GM21825 (cell line): ENCODE measurements at regions not wholly inside any gene's neighbourhood (a gene's known extent, or its start where the extent isn't known, plus 50 kb on each side); places are given as distances from the start of the nearest gene placed in this dataset.

ENCODE experiments used
- ATAC-seq: cut with Tn5 transposase; IDR thresholded peaks from one replicate; pipeline ENCODE4 v1.9.1; 2021; ENCODE audit warnings: mild to moderate bottlenecking, moderate library complexity; ENCODE audit not compliant: unreplicated experiment

DNA sequence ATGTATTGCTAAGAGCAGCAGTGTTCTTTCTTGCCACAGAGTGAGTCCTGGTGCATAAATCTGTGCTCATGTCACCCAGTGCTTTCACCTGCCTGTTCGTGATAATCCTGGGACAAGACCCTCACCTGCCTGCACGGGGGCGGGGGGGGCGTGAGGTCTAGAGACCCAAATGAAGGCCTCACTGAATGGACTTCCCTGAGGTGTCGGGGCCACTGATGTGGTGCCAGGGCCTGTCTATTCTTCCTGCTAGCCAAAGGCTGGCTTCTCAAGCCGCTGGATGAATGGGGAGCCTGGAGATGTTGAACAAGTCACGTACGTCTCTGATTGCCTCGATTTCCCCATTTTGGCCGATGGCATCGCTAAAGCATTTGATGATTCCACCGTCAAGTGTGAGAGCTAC is 118.8 kb upstream of the IRF2BP2 start:
- ATAC-seq = no peak

GRCh38 chr1:234727018-234727940 is 117.3 kb upstream of the IRF2BP2 start:
- no peak for ATAC-seq

GRCh38 chr1:234726359-234726943 is 116.5 kb upstream of the IRF2BP2 start:
- ATAC-seq = no peak

DNA sequence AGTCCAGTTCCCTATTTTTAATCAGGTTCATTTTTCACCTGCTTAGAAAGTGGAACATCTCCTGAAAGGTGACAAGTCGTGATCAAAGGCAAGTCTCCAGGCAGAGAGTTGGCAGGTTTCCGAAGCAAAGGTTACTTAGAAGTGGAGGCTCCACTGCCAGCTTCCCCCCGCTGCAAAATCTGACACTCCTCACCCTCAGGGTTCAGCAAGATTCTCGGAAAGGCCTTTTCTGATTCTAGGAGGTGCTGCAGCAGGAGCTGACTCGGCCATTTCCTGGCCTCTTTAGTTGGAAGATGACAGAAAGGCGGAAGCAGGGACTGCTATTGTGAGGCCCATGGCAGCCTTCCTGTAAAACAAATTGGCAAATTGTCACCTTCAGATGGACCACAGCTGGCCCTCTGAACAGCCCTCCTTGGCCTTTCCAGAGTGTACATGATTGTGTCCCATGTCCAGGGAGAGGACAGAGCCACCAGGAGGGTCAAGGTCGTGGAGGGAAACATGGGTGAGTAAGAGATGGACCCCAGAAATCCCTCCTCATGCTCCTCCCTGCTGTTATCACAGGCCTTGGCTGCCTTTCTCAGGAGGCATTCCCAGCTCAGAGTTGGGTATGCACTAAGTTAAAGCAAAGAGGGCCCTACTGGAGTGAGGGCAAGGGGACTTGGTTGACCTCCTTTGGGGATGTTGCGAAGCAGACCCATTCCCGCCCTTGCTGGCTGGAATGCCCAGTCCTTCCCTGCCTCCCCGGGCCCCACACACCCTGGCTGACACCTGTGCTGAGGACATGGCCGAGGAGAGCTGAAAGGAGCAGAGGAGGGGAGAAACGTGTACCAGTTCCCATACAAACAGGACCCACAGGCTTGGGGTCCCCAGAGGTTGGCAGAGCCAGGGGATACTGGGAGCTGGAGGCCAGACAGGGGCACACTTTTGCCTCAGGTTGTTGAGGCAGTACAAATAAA is 115.5 kb upstream of the IRF2BP2 start:
- no peak for ATAC-seq

DNA sequence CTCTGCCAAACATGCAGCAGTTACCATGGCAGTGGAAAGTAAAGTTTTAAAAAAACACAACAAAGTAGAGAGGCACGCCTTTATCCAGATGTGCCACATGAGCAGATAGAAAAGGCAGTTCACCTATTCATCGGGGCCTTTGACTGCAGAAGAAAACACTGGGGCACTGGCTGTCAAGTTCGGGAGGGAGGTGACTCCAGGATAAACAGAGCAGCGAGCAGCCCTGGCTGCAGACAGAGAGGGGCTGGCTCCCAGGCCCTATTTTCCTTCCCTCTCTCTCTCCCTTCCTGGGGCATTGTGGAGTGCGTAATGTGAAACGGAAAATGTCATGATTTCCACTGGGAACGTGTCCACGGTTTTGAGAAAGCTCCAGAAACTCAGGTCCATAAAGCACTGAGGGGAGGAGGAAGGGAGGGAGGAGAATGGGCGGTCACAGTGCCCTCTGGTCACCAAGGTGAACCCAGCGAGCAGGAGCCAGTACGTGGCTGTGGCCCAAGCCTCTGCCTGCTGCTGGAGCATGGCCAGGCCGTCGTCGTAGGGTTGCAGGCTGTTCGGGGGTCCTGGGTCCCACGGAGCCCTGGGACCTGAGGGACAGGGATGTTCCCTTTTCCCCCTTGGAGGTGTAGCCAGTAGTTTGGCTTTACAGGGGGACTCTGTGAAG is 114.7 kb upstream of the IRF2BP2 start:
- ATAC-seq = peak; percentile 26

GRCh38 chr1:234722904-234723720 is 113.1 kb upstream of the IRF2BP2 start:
- ATAC-seq = no peak

DNA sequence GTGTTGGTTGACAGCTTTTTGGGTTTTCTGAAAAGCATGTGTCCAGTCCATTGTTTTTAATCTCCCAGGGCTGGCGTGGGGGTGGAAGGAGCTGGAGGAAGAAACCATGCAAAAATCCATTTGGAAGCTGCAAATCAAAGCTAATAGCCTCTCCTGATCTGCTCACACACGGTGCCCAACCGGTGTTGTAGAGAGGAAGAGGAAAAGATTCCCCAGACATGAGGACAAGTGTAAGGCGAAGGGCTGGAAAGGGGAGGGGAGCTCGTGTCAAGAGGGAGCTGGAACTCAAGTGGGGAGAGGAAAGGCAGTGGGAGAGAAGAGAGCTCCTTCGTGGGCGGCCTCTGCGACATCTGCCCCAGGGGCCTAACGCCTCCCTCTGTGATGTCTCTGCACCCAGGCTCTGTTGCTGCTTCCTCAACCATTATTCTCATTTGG is 112.3 kb upstream of the IRF2BP2 start:
- ATAC-seq = no peak

GRCh38 chr1:234721476-234722269 is 111.7 kb upstream of the IRF2BP2 start:
- no peak for ATAC-seq

DNA sequence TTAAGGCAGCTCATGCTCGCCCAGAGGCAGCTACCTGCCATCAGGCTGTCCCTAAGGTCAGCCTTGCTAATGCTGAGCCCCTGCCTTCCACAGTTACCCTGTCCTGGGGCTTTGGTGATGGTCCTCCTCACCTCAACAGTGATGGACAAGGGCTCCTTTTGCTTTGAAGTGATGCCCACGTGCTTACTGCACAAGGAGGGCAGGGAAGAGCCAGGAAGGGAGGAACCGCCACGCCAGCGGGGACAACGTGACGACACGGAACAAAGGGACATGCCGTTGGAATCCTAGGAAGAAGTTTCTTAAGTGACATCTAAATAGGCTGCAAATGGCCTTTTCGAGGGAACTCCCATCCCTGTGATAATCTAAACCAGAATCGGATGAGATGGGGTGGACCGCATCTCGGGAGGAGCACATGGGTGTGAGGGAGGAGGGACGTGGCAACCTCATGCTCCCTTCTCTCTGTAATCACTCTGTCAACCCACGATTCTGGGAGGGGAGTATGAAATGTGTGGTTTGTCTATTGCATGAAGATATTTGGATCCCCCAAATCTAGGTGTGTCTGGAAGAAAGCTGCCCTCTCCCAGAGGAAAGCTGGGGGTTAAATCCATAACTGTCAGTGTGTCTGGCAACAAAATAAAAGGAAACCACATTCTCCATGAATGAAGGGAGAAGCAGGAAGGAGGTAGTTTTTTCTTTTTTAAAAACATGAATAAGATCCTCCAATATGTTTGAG is 110.9 kb upstream of the IRF2BP2 start:
- no peak for ATAC-seq

DNA sequence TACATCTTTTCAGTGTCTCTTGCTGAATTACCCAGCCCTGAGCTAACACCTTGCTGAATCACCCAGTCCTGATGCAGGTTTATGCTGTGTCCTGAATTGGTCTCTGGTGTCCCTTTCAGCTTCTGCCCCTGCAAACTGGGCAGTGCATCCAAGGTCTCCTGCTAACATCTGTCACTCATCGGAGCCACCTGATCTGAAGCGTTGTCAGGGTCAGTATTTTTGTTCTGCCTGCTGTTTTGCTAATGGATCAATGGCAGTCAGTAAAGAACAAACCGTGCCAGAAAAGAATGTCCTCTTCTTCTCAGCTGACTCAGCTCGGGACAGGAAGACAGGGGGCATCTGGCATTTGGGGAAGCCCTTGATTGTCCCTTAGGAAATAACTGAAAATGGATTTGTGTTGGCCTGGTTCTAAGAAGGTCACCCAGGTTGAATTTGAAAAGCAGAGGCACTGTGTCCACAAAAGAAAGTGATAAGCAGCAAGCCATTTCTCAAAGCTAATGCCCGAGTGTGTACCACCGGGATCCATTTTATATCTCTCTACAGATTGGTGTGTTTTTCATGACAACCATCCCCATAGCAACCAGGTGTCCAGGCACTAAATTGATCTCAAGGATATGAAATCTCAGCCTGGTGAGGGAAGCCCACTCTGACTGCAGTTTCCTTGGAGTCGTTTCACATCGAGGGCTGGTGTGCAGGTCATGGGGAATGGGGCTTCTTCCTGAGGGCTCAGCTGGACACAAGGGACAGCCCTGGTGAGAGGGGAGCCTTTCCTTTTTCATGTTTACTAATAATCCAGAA is 109.7 kb upstream of the IRF2BP2 start:
- ATAC-seq = no peak

DNA sequence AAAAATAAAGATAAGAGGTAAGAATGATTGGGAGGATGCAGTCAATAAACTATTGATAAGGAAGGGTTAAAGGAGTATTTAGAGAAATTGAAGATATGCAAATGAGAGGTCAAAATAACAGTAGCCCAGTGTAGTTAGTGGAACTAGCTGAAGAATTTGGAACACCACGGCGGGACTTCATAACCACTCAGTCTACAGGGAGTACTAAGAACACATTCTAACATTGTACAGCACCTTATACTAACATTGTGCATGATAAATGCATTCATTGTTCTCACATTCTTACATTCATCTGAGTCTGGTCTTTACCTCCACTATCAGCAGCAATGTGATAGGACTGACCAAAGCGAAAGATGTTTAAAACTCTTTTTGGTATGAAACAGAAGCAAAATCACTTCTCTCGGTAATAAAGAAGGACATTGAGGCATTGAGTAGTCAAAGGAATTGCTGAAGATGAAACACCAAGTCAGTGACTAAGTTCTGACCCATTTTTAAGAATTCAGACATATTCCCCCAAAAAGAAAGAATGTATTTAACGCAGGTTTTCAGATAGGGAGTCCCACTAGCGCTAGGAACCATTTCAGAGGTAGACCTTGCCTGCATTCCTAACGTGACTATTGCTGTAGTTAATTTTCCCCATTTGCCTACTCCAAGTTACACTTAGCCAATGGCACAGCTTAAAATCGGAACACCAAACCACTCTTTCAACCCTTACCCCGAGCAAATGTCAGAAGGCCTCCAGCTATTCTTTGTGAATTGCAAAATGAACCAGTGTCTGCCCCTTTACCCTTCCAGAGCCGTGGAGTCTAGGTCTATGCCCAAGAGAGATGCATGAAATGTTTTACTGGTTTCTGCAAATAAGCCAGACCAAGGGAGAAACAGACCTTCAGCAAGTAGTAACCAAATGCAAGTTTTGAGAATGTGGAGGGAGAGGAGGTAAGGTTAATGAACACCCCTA is 108.8 kb upstream of the IRF2BP2 start:
- ATAC-seq = no peak

GRCh38 chr1:234716908-234717375 is 107.0 kb upstream of the IRF2BP2 start:
- no peak for ATAC-seq

GRCh38 chr1:234715252-234716014 is 105.5 kb upstream of the IRF2BP2 start:
- ATAC-seq = no peak

DNA sequence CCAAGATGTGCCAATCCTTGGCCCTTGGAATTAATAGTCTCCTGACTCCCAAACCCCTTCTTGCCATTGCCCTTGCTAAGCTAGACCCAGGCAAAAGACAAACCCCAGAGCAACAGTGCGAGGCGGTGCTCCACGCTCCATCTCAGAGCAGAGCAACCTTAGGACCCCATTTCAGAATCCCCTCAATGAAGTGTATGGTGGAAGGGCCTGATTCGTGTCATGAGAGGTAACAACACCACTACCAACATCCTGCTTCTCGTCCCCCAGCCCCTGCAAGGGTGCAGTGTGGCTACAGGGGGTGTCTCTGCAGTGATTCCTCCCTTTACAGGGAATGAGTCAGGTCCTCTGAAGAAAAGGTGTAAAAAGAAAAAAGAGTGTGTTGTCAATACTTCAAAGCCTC is 103.9 kb upstream of the IRF2BP2 start:
- ATAC-seq = no peak

DNA sequence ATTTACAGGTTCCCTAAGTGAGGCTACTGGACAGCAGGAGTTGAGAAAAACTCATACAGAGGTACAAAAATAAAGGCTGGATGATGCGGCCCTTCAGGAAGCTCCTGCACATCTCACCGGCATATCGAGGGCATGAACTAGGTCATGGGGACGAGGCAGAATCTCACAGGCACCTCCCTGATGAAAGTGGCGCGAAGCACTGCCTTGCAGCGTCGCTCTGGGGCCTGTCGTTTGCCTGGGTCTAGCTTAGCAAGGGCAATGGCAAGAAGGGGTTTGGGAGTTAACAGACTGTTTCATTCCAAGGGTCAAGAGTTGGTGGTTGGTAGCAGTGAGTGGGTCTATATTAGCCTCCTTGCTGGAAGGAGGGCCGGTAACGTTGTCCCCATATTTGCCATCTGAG is 103.5 kb upstream of the IRF2BP2 start:
- no peak for ATAC-seq

DNA sequence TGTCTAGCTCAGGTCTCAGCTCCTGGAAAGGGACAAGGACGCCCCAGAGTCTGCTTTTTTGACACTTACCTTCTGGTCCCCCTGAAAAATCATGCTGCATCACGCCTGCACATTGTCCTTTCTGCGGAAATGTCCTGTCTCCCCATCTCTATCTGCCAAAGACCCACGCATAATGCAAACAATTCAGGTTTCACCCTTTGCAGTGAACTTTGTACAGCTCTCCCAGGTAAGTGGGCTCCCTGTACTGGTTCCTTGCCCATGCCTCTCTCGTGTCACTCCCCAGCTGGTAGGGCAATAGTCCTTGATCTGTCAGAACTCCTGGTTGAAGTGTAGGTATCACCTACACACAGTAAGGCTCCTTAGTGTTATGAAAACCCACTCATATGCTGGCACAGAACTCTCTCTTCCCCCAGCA is 102.9 kb upstream of the IRF2BP2 start:
- ATAC-seq = no peak
